ENCODE measurements at regions not wholly inside any gene's neighbourhood (a gene's known extent, or its start where the extent isn't known, plus 50 kb on each side); places are given as distances from the start of the nearest gene placed in this dataset.

DNA sequence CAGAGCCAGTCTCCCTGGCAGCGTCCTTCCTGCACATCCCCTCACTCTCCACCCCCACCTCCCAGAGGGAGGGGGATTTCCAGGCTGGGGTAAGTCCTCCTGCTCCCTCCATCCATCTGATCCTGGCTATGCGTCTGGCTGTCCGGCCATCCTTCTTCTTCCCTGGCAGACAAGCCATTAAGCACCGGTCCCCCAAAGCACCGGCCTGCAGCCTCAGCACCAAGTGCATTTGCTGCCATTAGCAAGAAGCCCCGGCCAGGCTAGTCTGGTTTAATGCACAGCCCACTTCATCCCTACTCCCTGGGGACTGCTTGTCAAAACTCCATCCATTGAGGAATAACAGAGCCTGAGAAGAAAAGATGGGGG lies 208.7 kb upstream of the IER5L start:
- ChIA-PET POLR2A (interaction anchor here (0.6 kb wide), 1 partner anchor 1427 kb away, joined by 3 read pairs; no protein-coding TSS in a partner anchor), CTCF (interaction anchor here (1.7 kb wide), 1 partner anchor 255 kb away, joined by 4 read pairs; no protein-coding TSS in a partner anchor)
- DNase-seq (ENCODE audit: extremely low spot score): no peak
- TF ChIP-seq, protein P1, sequence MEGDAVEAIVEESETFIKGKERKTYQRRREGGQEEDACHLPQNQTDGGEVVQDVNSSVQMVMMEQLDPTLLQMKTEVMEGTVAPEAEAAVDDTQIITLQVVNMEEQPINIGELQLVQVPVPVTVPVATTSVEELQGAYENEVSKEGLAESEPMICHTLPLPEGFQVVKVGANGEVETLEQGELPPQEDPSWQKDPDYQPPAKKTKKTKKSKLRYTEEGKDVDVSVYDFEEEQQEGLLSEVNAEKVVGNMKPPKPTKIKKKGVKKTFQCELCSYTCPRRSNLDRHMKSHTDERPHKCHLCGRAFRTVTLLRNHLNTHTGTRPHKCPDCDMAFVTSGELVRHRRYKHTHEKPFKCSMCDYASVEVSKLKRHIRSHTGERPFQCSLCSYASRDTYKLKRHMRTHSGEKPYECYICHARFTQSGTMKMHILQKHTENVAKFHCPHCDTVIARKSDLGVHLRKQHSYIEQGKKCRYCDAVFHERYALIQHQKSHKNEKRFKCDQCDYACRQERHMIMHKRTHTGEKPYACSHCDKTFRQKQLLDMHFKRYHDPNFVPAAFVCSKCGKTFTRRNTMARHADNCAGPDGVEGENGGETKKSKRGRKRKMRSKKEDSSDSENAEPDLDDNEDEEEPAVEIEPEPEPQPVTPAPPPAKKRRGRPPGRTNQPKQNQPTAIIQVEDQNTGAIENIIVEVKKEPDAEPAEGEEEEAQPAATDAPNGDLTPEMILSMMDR (IDR thresholded peaks at IDR 0.05; ENCODE audit: control extremely low read depth, extremely low read depth, low read depth, missing control alignments): no peak

DNA sequence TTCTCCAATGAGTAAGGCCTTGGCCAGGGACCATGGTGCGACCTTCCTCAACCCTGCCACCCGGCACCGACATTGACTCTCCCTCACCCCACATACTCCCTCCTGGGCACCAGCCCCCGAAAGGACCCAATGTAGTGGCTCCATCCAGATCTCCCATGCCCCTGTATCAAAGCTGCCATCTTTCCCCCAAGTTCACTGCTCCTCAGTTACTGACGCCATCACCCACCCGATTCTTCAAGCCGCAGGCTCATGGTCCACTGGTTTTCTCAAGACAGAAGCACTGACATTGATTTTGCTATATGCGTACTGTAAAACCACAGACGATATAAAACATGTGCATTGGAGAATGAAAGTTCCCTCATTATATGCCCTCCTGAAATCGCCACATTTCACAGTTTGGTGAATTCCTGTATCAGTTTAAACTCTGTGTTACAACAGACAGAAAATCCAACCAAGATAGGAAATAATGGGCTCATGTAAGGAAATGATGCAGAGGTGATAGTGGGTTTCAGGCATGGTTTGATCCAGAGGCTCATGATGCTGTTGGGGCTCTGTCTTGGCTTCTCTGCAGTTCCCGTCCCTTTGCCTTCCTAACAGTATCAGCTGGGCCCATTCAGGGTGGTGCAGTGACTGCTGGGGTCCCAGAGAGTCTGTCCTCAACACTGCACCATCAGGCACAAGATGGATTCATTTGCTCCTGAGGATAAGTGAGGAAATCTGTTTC lies 207.3 kb upstream of the IER5L start:
- ChIA-PET CTCF (interaction anchor here (1.0 to 1.7 kb wide), 2 partner anchors 211 to 254 kb away, joined by 3 to 4 read pairs; no protein-coding TSS in a partner anchor), POLR2A (no interaction called here)
- TF ChIP-seq, protein P1 (IDR thresholded peaks at IDR 0.05; ENCODE audit: control extremely low read depth, extremely low read depth, low read depth, missing control alignments): no peak
- DNase-seq (ENCODE audit: extremely low spot score): no peak

DNA sequence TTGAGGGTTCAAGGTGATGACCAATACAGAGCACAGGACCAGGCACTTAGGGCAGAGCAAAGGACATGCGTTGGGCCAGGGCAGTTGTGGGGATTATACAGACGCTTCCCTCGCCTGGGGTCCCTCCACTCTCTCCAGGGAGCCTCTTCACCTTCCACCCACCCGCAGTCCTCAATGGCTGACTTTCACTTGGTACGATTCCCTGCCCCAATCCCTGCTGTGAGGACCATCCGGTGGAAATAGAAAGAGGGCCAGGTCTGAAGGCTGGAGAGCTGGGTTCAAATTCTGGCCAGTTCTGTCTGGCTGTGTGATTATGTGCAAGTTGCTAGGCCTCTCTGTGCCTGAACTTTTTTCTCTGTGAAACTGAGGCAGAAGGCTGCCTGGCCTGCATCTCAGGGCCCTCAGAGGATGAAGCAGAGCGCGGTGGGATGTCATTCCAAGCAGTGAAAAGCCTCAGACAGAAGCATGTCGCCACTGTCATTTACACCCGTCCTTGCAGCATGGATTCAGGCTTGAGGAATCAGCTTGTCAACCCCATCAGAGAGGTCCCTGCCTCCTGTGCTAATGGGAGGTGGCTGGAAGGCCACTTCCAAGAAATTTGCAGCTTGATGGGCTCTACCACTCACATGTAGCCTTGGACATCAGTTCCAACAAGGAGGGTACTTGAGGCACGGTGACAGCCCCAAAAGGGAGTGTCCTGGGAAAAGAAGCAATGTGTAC lies 206.6 kb upstream of the IER5L start:
- ChIA-PET CTCF (interaction anchor here (2.3 kb wide), 1 partner anchor 15 kb away, joined by 7 read pairs; no protein-coding TSS in a partner anchor), POLR2A (no interaction called here)
- TF ChIP-seq, protein P1 (IDR thresholded peaks at IDR 0.05; ENCODE audit: control extremely low read depth, extremely low read depth, low read depth, missing control alignments): no peak
- DNase-seq (ENCODE audit: extremely low spot score): no peak

DNA sequence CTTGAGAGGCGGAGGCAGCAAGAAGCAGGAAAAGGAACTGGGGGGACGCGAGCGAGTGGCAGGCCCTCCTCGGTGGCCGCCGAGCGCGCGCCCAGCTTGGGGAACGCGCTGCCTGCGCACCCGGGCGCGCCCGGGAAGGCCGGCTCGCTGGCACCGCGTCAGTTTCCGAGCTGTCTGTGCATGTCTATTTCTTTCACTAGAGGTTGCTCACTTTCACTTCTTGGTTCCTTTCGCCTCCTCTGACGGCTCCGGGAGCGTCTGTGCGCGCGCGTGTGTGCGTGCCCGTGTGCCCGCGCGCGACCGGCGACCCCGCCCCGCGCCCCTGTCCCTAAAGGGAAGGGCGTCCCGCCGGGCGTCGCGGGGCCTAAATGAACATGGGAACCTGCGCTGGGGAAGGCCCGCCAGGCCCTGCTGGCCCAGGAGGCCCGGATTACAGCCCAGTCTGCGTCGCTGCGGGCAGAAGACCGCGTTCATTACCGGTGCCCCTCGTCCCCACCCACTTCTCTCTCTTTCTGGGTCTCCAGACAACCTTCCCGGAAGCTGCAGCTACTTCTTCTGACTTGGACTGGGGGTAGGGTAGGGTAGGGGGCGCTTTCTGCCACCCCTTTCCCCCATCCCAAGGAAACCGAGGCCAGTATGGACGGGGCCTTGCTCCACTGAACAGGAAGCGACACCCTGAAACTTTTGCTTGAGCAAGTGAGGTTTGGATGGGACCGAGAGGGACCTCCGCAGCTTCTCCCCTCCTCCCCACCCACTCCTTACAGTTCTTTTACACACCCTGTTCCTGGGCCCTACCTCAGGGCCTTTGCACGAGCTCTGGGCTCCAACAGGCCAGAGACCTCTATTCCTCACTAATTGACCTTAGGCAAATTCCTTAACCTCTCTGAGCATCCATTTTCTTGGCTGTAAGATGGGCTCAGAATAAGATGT lies 205.8 kb upstream of the IER5L start:
- TF ChIP-seq, protein P1 (IDR thresholded peaks at IDR 0.05; ENCODE audit: control extremely low read depth, extremely low read depth, low read depth, missing control alignments): no peak
- peak; percentile 90 for DNase-seq (ENCODE audit: extremely low spot score)
- ChIA-PET CTCF (interaction anchor here (0.8 to 2.3 kb wide), 4 partner anchors 14 to 227 kb away, joined by 3 to 7 read pairs (median 3); no protein-coding TSS in a partner anchor), POLR2A (no interaction called here)

DNA sequence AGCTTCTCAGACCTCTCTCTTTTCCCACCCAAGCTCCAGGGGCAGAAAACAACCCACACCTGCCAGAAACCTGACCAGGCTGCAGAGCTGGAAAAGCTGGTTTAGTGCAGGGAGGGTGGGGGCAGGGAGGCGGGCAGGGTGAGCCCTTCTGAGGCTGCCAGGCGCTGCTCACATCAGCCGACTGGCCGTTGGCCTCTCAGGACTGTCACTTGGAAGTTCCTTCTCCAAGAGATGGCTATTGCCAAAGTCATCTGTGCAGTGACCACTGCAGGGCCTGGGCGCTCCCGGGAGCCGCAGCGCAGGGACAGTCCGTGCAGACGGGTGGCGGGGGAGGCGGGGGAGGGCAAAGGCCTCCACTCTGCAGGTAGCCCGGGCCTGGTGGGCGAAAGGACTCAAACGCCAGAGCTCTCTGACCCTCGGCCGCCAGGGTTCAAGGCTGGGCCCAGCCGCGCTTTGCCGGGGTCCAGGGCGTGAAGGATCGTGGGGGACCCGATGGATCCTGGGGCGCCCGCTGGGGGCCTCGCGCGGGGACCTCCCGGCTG lies 205.0 kb upstream of the IER5L start:
- ChIA-PET POLR2A (interaction anchor here (0.6 kb wide), 1 partner anchor 147 kb away, joined by 6 read pairs; no protein-coding TSS in a partner anchor), CTCF (interaction anchor here (0.8 to 2.3 kb wide), 5 partner anchors 13 to 244 kb away, joined by 3 to 7 read pairs (median 3); no protein-coding TSS in a partner anchor)
- peak; percentile 22 for DNase-seq (ENCODE audit: extremely low spot score)
- TF ChIP-seq, protein P1 (IDR thresholded peaks at IDR 0.05; ENCODE audit: control extremely low read depth, extremely low read depth, low read depth, missing control alignments): no peak
